HG02840 (cell line): ENCODE measurements at regions not wholly inside any gene's neighbourhood (a gene's known extent, or its start where the extent isn't known, plus 50 kb on each side); places are given as distances from the start of the nearest gene placed in this dataset.

Source experiments
- ATAC-seq: cut with Tn5 transposase; IDR thresholded peaks from one replicate; pipeline ENCODE4 v1.9.1; 2021; ENCODE audit warnings: mild to moderate bottlenecking, moderate library complexity, moderate number of reproducible peaks; ENCODE audit not compliant: unreplicated experiment, low FRiP score

DNA sequence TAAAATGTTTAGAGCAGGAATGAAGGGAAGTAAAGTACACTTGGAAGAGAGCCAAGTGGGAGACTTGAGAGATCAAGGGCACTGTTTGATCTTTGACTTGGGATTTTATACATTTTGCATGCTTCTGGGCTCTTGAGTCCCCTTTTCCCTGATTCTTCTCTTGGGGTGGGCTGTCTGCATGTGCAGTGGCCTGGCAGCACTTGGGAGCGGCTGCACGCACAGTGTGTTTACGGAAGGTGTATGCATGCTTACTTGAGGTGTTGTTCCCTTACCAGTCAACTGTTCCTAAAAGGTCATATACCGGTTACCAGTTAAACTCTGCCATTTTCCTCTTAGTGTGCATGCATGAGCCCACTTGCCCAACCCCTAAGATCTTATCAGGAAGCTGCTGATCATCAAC lies 377.7 kb downstream of the CYLC2 start:
- no peak for ATAC-seq

DNA sequence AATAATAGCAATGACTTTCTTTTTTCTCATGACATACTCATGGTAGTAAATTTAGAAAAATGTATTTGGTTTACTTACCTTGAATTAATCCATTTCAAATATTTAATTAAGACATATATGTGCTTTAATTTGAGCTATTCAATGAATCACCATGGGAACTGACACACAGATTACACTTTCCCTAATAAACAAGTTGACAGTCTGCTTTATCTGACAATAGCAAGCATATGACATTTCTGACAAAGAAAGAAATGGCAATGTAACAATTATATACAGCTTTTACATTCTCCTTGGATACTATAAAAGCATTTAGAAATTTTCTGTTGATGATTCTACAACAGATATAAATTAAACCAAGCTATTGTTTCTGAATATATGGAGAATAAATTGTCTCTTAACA lies 382.5 kb downstream of the CYLC2 start:
- no peak for ATAC-seq

DNA sequence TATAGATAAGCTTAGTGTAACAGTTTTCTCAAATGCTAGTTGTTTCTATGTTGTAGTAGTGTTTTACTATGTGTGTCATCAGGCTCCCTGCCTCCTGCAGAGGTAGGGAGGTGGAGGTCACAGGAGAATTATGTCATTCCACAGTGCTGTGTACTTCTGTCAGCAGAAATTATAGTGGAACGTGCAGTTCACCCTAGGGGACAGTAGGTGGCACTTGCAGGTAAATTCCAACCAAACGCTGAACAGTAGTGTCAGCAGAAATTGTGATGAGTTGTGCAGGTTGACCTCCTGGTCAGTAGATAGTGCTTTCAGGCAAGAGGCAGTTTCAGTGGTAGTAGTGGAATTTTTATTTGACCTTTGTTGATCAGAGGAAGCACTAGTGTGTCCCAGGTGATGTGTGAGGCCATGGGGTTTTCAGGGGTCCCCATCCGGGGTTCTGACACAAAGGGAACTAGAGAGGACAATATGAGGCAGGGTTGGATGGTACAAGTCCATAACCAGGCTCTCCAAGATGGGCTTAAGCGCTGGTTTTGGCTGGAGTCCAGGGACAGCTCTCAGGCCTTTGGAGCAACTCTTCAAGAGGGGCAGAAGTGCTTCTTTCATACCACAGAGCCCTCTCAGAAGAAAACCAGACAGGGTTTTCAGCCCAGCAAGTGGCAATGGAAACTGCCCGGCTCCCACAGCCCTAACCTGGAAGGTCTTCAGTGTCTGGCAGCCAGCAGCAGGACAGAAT lies 402.9 kb downstream of the CYLC2 start:
- peak; percentile 93 for ATAC-seq

DNA sequence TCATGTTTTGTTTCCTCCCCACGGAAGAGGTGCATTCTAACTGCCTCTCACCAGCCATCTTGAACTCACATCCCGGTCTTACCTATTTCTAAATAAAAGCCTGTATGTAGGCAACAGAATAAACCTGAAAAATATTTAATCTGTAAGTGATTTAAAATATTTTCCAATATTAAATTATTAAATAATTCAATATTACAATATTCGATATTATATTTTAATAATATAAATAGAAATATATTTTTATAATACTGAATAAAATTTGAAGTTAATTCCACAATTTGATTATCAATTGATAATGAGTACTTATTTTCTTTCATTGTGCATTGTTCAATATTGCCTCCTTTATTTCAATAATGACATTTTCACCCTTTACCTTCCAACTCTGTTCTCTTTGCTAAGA lies 404.4 kb downstream of the CYLC2 start:
- no peak for ATAC-seq

DNA sequence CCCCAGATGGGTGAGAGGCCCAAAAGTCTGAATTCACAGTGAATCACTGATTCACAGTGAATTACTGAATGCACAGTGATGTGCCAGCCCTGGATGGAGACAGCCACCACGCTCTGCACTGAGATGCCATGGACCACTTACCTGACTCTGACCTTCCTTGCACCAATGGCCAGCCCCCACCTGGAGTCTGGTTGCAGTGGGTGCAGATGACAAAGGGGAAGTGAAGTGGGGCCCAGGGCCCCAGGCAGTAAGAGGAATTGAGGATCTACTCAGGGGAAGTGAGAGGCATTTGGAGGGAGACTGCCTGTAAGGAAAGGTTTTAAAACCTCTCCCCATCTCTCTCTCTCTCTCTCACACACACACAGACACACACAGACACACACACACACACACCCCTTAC lies 412.1 kb downstream of the CYLC2 start:
- no peak for ATAC-seq

DNA sequence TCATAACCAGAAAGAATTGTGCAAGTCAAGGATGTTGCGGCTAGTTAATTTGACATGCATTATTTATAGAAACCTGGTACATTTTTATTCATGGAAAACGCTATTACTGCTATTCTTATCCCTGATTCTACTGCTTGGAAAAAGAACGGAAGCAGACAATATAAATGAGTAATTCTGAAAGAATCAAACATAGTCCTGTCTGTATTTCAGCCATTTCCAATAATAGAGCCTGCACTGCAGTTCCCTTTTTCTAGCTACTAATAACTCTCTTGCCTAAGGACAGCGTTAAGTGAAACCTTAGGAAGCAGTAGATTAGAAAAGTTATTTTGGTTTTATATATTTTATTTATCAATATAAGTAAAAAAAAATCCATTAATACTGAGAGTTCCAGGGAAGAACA lies 414.9 kb downstream of the CYLC2 start:
- no peak for ATAC-seq

DNA sequence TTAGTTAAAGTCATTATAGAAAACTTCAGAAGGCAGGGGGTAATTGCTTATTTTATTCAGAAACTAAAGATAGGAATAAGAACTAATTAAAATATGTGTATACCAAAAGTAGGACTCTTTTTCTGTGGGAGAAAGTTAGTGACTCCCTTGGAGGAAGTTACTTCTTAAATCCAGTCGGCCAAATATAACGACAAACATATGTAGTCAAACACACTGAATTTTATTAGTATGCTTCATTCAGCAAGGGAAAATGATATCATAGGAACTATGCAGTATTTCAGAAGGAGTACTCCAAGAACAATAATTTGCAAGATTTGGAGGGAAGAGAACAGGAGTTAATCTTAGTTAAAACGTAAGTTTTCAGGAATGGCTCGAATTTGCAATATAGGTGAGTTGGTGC lies 432.6 kb downstream of the CYLC2 start:
- ATAC-seq, result no peak

DNA sequence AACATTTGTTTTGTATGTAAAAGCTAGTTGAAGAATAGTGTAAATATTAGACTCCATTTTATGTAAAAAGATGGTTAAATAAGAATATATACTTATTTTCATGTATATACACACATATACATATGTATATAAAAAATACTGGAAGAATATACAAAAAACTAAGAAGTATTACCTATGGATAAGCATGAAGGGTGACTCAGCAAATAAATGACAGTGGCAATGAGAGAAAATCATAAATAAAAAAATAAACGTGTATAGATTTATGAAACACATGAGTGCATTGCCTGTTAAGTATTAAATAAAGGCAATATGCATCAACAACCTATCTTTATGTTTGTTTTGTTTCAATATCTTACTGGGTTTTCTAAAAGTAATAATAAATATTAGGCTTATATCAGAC lies 435.3 kb downstream of the CYLC2 start:
- no peak for ATAC-seq

DNA sequence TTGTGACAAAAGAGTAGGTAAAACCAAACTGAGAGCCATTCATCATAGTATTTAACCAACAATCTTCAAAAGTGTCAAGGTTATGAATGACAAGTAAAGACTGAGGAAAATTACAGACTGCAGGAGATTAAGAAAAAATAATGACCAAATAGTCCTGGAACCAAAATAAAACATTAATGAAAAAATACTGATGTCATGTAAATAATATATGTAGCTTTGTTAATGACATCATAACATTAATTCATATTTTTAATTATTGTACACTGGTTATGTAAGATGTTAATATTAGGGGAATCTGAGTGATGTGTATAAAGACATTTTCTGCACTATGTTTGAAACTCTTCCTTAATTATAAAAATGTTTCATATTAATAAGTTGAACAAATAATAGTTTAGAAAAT lies 436.7 kb downstream of the CYLC2 start:
- ATAC-seq, result no peak

DNA sequence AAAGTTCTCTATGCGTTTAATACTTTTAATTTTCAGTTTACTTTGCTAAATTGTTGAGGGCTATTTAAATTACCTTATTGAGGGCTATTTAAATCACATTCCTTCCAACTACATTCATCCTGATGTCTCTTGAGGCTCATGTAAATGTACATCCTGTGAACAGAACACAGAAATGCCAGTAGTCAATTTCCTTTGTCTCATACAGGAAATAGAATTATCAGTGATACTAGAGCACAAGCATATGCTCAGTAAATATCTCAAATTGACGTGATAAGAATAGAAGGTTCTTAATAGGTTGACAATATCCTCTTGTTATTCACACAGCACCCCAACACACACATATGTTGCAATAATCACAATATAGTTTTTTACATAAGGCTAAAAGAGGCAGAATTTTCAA lies 449.0 kb downstream of the CYLC2 start:
- no peak for ATAC-seq

DNA sequence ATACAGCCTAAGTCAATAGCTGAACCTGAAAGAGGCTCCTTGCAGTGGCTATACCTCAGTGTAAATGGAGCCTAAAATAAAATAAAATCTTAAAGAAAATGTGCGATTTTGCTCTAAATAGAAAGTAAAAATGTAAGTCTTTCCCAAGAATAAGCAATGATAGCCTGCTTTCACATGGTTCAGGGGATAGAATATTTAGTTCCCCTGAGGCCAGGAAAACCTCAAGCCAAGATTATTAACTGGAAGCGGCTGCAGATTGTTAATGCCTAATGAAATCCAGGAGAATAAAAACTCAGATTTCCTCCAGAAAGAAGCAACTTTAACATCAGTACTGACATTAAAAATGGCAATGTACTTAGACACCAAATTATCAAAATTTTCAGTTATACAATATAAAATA lies 463.7 kb downstream of the CYLC2 start:
- ATAC-seq, result no peak

DNA sequence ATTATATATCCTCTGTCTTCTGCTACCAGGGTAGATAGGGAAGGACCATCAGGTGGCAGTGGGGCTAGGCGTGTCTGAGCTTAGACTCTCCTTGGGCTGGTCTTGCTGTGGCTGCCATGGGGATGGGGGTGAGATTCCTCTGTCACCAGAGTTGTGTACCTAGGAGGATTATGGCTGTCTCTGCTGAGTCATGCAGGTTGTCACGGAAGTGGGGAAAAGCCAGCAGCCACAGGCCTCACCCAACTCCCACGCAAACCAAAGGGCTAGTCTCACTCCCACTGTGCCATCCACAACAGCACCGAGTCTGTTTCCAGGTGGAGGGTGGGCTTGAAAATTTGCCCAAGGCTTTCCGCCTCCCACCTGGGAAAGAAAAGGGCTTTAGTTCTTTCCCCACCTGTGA lies 476.1 kb downstream of the CYLC2 start:
- no peak for ATAC-seq

DNA sequence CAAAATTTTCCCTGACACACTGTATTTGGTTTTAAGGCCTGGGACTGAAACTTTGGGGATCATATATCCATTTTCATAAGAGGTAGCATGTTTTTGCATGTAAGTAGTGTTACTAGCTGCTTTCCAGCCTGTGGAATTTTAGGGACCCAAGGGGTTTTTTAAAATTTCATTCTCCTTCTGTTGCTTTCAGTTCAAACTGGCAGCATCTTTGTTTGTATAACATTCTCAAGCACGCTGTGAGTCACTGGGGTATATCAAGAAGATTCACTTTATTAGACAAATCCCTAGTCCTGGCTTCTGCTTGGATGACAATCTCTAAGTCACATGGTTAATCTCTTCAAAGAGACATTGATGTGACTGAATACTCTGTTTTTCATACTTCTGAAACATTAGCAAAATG lies 479.0 kb downstream of the CYLC2 start:
- no peak for ATAC-seq

DNA sequence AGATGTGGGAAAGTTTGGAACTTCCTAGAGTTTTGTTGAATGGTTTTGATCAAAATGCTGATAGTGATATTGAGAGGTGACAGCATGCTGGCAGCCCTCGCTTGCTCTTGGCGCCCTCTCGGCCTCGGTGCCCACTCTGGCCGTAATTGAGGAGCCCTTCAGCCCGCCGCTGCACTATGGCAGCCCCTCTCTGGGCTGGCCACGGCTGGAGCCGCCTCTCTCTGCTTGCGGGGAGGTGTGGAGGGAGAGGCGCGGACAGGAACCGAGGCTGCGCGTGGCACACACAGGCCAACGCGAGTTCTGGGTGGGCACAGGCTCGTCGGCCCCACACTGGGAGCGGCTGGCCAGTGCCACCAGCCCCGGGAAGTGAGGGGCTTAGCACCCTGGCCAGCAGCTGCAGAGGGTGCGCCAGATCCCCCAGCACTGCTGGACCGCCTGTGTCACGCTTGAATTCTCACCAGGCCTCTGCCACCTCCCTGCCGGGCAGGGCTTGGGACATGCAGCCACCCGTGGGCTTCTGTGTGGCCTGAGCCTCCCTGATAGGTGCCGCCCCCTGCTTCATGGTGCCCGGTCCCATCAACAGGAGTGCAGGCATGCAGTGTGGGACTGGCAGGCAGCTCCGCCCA lies 488.5 kb downstream of the CYLC2 start:
- no peak for ATAC-seq

DNA sequence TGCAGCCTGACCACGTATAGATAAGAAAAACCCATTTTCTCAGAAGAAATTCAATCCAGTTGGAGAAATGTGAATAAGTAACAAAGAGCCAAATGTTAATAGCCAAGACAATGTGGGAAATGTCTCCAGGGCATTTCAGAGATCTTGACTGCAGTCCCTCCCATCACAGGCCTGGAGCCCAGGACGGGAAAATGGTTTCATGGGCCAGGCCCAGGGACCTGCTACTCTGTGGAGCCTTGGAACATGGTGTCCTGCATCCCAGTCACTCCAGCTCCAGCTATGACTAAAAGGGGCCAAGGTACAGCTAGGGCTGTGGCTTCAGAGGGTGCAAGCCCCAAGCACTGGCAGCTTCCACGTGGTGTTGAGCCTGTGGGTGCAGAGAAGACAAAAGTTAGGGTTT lies 490.0 kb downstream of the CYLC2 start:
- no peak for ATAC-seq

DNA sequence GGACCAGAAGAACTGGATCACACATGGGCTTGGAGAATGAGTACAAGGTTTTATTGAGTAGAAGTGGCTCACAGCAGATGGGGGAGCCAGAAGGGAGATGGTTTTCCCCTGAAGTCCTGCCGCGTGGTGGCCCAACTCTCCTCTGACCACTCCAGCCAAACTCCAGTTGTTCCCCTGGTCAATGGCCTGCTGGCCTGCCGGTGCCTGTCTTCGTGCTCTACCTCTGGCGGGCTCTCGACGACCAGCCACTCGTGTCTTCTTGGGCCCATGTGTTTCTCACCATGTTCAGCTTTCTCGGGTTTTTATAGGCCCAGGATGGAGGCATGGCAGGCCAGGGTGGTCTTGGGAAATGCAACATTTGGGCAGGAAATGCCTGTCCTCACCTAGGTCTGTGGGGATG lies 519.6 kb downstream of the CYLC2 start:
- no peak for ATAC-seq

DNA sequence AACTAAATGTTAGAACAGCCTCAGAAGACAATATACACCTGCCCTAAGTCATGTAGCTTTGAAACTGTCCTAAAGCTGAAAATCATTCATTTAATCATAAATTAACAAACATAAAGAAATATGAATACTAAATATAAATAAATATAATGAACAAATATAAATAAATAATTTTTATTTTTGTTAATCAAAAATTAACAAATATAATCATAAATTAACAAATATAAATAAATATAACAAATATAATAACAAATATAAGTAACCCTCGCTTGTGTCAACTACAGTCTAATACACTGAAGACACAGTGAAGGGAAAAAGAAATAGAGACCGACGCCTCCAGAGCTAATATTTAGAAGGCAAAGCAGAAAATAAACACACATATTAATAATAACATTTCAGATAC lies 527.3 kb downstream of the CYLC2 start:
- no peak for ATAC-seq

DNA sequence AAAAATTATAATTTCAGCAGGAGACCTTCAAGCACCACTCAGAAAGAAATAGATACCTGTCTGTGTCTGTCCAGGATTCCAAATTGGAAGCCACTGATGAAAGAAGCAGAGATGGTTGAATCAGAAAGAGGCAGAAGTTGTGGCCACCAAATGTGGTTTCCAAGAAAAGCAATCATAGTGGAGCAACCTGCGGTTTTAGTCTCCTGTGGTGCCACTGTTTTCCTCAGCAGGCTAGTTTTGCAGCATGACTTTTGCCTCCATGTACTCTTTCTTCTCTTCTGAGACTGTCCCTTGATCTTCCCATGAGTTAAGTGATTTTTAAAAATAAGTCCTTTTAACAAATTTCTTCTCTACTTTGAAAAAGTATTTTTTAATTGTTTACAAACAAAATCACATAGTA lies 535.8 kb downstream of the CYLC2 start:
- ATAC-seq, result no peak

DNA sequence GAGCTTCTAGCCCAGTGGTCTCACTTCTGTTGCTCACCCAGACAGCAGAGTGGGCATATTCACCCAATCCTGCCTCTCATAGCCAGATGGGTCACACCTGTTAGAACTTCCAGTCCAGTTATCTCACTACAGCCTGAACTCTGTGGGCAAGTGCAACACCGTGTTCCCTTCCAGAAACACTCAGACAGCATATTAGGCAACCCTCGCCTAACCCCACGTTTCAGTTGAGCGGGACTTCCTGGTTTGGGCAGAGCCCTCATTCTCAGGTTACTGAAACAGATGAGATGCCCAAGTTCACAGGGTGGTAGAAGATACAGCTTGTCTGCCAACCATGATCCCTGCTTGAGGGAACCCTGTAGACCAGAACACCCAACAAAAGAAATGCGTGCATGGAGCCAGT lies 538.2 kb downstream of the CYLC2 start:
- ATAC-seq, result no peak

DNA sequence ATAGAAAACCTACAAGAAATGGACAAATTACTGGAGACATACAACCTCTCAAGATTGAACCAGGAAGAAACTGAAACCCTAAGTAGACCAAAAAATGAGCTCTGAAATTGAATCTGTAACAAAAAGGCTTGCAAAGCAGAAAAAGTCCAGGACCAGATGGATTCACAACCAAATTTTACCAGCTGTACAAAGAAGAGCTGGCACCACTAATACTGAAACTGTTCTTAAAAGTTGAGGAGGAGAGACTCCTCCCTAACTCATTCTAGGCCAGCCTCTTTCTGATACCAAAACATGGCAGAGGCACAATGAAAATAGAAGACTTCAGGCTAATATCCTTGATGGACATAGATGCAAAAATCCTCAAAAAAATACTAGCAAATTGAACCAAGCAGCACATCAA lies 542.3 kb downstream of the CYLC2 start:
- no peak for ATAC-seq

DNA sequence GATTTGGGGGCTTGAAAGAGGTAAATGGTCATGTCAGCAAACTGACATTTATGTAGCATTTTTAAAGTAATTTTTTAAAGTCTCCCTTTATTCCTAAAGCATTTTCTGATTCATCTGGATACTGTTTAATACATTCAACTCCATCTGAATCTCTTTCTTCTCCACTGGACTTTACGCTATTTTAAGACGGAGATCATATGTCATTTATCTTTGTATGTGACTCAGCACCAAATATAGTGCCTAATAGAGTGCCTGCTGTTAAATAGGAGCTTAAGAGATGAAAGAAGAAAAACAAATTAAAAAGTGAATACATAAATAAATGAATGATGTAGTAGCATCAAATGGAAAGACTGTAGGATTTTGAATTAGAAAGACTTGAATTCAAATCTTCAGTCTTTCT lies 548.8 kb upstream of the SMC2 start:
- no peak for ATAC-seq

DNA sequence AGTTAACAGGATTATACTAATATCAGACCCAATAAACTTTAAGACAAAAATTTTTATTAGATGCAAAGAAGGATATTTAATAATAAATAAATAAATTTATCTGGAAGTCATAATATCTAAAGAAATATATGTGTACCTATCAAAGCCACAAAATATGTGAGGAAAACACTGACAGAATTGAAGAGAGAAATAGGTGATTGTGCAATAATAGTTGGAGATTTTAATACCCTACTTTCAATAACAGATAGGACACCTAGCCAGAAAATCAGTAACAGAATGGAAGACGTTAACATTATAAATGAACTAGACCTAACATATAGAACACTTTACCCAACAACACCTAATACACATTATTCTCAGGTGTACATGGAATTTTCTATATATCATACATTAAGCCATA lies 541.4 kb upstream of the SMC2 start:
- ATAC-seq, result no peak

DNA sequence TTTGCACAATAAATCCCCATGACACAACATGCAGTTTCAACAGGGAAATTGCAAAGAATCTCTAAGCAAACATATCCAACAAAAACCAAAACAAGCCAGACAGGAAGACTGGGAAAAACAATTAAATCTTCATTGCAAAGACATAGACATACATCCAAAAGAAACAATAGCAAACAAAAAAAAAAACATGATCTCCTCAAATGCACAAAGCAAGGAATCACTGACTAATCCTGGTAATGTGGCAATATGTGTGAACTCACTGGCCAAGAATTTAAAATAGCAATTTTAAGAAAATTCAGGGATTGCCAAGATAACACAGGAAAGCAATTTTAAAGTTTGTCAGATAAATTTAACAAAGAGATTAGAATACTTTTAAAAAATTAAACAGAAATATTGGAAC lies 520.1 kb upstream of the SMC2 start:
- ATAC-seq, result no peak
